ENCODE measurements at regions not wholly inside any gene's neighbourhood (a gene's known extent, or its start where the extent isn't known, plus 50 kb on each side); places are given as distances from the start of the nearest gene placed in this dataset.

DNA sequence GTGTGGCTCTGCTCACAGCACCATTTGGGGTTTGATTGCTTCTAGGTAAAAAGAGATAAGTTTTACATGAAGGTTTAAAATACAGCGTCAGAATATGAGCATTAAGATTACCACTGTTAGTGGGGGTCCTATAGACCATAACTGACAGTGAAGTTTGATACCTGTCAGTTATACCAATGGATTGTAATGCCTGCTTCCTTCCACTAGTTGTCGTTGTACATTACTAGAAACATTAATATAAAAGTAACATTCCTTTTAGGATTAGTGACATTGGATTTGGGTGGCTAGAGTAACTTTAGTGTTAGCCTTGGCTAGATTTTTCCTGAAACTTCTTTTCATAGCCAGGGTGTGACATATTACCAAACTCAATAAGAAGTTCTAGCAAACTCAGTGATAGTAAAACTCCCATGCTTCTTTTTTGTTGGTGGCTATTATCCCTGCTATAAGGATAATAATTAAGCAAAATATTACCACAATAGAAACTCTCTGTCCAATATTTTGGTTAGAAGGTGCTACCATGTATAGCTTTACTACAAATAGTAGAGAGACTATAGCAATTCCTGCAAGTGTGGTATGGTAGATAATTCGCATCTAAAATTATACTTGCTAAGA is 57.1 kb downstream of the FAM181B start:
- DNase-seq, result no peak

DNA sequence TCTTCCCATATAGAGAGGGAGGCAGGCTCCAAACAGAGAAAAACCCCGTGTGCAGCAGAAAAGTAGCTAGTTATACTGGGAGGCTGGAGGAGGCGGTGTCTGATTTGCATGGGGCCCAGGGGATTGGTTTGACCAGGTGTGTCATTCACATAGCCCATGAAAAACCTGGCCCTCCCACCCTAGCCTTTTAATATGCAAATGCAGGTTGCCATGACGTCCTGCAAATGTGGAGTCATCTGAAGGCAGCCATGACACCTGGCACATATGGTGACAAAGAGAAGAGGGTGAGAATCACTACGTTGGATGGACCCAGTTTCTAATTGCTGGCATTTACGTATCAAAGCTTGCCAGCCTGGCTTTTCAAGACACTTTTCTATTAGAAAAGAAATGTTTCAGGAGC is 57.8 kb downstream of the FAM181B start:
- no peak for DNase-seq

- DNase-seq, result peak; percentile 66
These were observed 60.0 kb downstream of the FAM181B start for GRCh38 chr11:82673631-82674030.

GRCh38 chr11:82671451-82671850 is 62.2 kb downstream of the FAM181B start:
- DNase-seq, result no peak

- DNase-seq, result no peak
These were observed 70.1 kb downstream of the FAM181B start for GRCh38 chr11:82663535-82663934.

DNA sequence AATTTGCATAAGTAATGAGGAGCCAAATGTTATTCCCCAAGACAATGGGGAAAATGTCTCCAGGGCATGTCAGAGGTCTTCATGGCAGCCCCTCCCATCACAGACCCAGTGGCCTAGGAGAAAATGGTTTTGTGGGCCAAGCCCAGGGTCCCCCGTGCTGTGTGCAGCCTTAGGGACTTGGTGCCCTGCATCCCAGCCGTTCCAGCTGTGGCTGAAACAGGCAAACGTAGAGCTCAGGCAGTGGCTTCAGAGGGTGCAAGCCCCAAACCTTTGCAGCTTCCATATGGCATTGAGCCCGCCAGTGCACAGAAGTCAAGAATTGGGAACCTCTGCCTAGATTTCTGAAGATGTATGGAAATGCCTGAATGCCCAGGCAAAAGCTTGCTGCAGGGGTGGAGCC is 79.9 kb downstream of the FAM181B start:
- no peak for DNase-seq

GRCh38 chr11:82639251-82639650 is 94.4 kb downstream of the FAM181B start:
- no peak for DNase-seq

DNA sequence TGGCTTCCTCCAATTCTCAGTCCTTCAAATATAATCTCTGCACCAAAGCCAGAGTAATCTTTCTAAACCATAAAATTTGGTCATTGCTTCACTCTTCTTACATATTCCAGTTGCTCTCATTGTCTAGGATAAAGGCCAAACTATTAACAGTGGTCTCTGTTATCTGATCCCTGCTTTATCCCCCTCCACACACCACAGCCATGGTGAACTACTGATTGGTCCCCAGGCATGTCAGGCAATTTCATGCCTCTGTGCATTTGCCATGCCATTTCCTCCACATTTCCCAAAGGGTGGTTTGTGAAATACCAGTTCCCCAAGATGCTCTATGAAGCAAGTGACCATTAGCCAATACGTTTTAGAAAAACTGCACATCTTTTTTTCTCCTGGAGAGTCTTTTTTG is 97.0 kb downstream of the FAM181B start:
- DNase-seq, result no peak

GRCh38 chr11:82634091-82634490 is 99.6 kb downstream of the FAM181B start:
- DNase-seq, result no peak

- peak; percentile 16 for DNase-seq
These were observed 101.7 kb downstream of the FAM181B start for GRCh38 chr11:82631722-82632630.

- no peak for DNase-seq
These were observed 123.0 kb downstream of the FAM181B start for GRCh38 chr11:82610671-82611070.

- no peak for DNase-seq
These were observed 126.9 kb downstream of the FAM181B start for GRCh38 chr11:82606738-82607137.

DNA sequence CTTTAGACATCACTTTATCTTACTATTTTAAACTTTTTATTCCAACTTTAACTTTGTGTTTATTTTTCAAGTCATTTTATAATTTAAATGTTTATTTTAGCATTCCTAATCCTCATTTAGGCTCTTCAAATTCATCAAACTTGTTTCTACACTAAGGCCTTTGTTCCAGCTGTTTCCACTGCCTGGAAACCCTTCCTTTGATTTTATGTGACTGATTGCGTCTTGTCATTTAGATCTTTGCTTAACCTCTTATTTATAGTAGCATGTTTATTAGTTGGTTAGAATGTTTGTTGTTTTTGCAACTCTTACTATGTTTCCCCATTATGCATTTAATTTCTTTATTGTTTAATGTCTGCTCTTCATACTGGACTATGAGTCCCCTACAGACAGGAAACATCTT is 132.0 kb downstream of the FAM181B start:
- no peak for DNase-seq

GRCh38 chr11:82599836-82600235 is 133.8 kb downstream of the FAM181B start:
- no peak for DNase-seq

GRCh38 chr11:82586581-82586980 is 147.1 kb downstream of the FAM181B start:
- DNase-seq, result no peak

GRCh38 chr11:82577246-82577645 is 156.4 kb downstream of the FAM181B start:
- no peak for DNase-seq

- peak; percentile 44 for DNase-seq
These were observed 172.8 kb downstream of the FAM181B start for GRCh38 chr11:82560836-82561235.

GRCh38 chr11:82559609-82560008 is 174.1 kb downstream of the FAM181B start:
- DNase-seq, result peak; percentile 60

- peak; percentile 83 for DNase-seq
These were observed 176.4 kb downstream of the FAM181B start for GRCh38 chr11:82557274-82557673.

DNA sequence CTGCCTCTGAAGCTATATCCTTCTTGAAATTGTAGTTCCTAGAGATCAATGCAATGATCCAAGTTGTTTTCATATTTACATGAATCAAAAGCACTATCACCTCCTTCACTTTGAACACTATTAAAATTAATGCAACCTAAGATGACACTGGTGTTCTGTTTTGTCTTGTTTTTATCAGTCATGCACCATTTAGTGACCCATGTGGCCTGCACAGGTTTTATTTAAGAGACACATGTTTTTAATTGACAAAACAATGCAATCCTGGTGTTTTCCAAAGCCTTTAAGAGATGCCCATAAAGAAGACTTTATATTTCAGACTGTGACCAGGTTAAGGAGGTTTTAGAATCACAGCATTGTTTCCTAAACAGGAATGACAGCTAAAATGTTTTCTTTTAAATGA is 177.5 kb downstream of the FAM181B start:
- no peak for DNase-seq

DNA sequence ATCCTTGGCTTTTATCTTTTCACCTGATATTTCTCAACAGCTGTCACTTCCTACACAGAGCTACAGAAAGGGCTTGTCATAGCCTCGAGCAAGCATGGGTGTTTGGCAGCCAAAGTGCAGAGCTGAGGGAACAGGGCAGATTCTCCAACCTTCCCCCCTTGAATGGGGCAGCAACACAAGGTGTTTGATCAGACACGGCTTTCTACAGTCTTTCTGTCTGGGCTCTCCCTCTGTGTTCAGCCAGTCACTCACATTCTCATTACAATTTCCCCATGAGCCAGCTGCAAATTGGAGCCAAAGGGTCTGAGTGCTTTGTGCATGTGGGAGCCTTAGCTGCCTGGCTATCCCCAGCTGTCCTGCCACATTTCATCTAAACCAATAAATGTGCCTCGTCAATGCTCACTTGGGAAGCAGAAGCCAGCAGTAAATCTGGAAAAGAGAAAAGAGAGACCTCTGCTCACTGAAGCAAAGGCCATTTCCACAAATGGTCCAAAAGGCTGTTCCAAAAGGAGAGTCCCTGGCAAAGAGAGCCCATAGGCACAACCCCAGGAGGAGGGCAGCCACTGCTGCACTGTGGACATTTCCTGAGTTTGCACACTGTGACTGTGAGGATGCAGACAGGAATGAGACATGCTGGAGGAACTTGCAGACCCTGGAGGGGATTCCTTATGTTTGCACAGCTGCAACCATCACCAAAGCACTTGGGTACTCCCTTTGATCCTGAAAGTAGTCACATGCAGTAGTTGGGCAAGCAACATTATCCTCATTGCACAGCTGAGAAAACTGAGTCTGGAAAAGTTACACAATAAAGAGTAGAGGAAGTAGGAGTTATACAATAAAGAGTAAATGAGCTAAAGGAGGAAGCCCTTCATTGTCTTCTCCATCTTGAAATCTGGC is 186.8 kb downstream of the FAM181B start:
- peak; percentile 55 for DNase-seq

- DNase-seq, result no peak
These were observed 194.0 kb downstream of the FAM181B start for GRCh38 chr11:82539669-82540068.

GRCh38 chr11:82536706-82537105 is 197.0 kb downstream of the FAM181B start:
- no peak for DNase-seq

All from inflammatory macrophage treated with lipopolysaccharide for 4 hours (primary cell).